ENCODE measurements at regions not wholly inside any gene's neighbourhood (a gene's known extent, or its start where the extent isn't known, plus 50 kb on each side); places are given as distances from the start of the nearest gene placed in this dataset.

GRCh38 chr2:207260021-207260420 lies 94.3 kb upstream of the KLF7 start:
- TF ChIP-seq ZNF274 (IDR thresholded peaks at IDR 0.05; ENCODE audit: low read depth, low read length) (no peak), SUZ12 (IDR thresholded peaks at IDR 0.05; ENCODE audit: extremely low read depth, insufficient read depth, insufficient read length) (no peak), YY1 (IDR thresholded peaks at IDR 0.05; ENCODE audit: insufficient read depth, insufficient read length) (no peak)

Measured in NT2/D1 (cell line).